ENCODE measurements at regions not wholly inside any gene's neighbourhood (a gene's known extent, or its start where the extent isn't known, plus 50 kb on each side); places are given as distances from the start of the nearest gene placed in this dataset.
A peak's percentile ranks its signal among the peaks of the same experiment; 100 is the strongest.

DNA sequence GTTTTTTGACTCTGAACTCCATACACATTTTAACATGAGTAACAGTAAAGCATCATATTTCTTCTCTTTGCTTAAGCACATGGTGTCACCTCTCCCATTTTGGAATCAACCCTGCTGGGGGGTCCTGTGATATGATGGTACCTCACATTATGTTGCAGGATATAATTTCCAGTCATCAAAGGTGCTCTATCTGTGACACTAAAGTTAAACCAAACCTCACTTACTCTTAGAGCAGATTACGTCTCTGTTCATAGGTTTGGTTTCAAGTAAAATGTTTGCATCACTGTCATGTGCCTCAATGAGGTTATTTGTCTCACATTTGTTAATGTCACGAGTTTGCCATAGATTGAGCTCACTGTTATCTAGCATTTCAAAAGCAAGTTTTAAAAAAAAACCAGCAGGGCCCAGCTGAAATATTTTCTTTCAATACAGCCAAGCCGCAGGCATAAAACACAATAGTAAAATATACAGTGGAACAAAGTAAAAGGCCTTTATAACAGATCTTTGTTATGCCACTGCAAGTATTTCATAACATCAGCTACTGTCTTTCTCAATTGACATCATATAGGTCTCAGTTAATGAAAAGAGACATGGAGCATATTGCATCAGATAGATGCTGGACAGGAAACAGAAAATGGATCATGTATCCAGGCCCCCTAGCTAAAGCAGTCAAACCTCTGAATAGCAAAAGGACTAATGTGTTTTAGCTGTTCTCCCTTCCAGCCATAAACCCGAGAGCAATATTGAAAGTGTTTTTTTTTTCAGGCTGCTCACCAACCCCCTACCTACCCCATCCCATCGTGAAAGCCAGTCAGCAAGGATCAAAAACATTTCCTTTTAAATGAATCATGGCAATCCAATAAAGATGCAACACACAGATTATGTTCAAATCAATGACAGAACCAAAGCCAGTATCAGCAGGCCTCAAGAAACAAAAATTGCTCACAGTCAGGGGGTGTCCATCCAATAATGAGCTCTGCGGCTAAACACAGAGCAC, 182.1 kb upstream of the ITGA1 start:
- TF ChIP-seq GATA2 (IDR thresholded peaks at IDR 0.05; ENCODE audit: low read depth, low read length) (peak; percentile 68), GATA3 (IDR thresholded peaks at IDR 0.05; ENCODE audit: low read depth, low read length) (0 out of 2 replicates have a peak, but pooled peaks have one; percentile 18)

Measured in SH-SY5Y (cell line).